NCI-H2081 treated with DMSO at 0.1 percent for 48 hours (cell line): ENCODE measurements at regions not wholly inside any gene's neighbourhood (a gene's known extent, or its start where the extent isn't known, plus 50 kb on each side); places are given as distances from the start of the nearest gene placed in this dataset.

Source experiments
- DNase-seq: peaks from one replicate; lab custom pipeline; 2025; lab: John Stamatoyannopoulos, UW

DNA sequence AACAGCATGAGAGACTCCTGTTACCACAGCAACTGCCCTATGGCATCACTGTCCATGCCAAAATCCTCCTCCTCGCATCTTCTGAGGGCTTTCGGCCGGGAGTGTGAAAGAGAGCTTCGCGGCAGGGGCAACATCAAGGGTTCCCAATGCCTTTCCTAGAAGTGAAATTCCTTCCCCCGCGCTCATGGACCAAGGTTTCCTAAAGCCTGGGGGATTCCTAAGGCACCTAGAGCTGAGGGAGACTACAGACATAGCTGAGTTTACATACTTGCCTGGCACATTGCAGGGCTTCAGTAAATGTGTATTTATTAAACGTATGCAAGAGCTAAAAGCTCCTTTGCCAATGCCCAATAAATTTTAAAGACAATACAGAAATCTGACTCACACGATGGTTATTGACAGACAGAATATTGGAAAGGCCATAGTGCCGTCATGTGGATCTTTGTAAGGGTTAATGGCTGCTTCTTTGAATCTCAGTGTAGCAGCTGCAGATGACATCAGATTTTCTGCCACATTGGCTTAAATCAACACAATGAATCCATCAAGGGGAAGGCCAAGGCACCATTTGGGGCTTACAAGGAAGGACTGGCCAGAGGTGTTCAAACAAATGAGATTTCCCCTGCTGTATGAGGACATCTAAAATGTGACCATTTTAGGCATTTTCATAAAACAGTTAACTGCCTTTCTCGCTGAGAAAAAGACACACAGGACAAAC lies 281.2 kb upstream of the JARID2 start:
- DNase-seq, result no peak

DNA sequence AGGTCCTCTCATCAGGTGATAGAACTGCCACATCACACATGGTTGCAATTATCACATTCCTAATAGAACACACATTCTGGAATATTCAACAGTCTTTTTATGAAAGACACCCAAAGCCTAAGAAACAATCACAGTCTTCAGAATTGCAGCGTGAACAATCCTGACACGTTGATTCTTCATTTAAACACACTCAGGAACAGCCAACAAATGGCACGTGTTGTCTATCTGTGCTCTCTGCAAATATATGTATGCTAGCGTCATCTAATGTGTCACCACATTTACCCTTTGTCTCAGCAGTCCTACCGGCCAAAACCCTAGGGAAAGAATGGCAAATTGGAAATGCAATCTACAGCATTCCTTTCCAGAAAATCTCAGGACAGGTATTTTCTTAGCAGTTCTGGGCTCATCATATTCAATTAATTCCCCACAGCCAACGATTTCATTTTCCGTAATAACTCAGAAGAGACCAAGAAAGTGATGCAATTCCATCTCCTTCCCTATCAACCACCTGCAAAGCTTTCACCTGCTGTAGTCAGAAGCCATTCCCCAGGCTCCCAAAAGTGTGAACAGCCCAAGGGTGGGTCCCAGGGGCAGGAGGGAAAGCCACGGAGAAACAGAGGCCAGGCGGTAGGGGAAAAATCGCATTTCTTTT lies 280.3 kb upstream of the JARID2 start:
- DNase-seq, result no peak

DNA sequence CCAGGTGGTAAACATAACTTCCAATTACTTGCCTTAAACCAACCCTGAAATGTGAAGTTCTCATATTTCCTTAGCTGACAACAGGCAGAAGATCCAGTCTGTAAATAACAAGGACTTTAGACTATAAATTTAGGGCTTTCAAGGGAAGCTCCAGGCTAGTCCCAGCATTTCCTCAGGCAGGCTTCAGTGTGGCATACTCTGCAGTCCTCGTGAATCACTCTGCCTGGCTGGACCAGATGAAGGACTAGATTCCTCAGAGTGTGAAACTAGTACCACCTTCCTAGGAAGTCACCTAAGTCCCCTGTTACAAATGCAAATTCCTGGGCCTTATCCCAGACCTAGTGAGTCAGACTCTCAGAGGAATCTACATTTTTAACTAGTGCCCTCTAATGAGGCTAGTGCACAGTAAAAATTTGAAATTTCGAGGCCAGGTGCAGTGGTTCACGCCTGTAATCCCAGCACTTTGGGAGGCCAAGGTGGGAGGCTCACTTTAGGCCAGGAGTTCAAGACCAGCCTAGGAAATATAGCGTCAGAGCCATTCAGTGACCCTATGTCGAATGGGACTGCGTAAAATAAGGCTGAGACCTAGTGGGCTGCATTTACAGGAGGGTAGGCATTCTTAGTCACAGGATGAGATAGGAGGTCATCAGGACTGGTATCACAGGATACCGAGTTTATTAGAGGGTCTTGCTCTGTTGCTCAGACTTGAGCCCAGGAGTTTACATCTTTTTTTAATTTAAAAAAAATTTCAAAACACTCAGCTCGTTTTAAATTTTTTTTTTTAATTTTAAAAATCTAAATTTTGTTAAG lies 279.6 kb upstream of the JARID2 start:
- no peak for DNase-seq

DNA sequence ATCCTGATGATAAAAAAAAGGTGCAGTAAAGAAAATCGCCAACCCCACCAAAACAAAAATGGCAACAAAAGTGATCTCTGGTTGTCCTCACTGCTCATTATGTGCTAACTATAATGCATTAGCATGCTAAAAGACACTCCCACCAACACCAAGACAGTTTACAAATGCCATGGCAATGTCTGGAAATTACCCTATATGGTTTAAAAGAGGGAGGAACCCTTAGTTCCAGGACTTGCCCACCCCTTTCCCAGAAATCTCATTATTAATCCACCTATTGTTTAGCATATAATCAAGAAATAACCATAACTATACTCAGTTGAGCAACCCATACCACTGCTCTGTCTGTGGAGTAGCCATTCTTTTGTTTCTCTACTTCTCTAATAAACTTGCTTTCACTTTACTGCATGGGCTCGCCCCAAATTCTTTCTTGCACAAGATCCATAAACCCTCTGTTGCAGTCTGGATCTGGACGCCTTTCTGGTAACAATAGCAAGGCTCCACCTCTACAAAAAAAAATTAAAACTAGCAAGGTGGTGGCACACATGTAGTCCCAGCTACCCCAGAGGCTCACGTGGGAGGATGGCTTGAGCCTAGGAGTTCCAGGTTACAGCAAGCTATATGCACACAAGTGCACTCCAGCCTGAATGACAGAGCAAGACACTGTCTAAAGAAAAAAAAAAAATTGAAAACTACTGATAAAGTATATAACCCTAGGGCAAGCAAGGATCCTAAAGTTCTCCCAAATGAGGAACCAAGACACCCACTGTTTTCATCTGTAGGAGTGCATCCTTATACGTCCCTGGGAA lies 278.8 kb upstream of the JARID2 start:
- DNase-seq, result no peak

DNA sequence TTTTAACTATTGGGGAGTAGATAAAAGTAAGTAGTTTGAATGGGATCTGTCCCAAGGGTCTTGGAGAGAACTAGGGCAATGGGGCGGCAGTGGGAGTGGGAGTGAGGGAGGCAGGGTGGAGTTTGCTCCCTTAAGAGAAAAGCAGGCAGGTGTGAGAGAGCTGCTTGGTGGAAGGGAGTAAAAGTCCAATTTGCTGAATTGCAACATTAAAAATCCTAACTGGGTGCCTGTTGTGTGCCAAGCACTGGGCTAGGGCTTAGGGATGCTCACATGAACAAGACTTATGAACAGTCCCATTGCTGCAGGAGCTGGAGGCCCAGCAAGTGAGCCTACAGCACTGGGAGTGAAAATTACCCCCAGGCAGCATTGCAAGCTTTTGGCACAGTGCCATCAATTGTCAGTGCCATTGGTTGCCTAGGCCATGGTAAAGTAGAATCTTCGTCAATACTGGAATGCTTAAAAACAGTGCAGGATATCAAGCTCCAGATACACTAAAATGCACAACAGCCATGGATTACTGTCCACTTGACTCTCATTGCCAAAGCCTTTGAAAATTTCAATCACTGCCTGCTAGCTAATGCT lies 277.7 kb upstream of the JARID2 start:
- DNase-seq, result no peak

DNA sequence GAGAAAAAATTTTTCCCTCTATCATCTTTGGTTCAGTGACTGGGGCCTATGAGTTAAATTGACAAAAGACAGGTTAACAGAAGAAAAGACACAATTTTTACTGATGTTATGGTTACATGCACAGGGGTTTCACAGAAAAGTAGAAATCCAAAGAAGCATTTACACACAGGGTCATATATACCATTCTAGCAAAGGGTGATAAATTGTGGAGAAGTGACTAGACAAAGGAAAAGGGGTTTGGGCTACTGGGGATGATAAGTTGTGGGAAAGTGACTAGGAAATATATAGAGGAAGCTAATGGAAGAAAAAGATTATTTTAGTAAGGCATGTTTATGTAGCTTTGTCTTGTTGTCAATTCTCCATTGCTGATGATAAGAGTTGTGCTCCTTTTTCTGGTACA lies 276.7 kb upstream of the JARID2 start:
- DNase-seq, result no peak

DNA sequence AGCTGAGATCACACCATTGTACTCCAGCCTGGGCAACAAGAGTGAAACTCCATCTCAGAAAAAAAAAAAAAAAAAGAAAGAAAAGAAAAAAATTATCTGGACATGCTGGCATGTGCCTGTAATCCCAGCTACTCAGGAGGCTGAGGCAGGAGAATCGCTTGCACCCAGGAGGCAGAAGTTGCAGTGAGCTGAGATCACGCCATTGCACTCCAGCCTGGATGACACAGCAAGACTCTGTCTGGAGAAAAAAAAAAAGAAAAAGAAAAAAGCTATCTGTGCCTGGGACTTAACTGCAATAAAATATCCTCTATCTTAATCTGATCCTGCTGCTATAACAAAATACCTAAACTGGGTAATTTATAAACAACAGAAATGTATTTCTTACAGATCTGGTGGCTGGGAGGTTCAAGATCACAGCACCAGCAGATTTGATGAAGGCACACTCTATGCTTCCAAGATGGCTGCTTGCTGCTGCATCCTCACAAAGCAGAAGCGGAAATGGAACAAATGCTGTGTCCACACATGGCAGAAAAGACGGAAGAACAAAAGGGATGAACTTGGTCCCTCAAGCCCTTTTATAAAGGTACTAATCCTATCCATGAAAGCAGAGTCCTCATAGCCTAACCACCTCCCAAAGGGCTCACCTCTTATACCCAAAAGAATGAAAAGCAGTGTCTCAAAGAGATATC lies 273.3 kb upstream of the JARID2 start:
- DNase-seq, result no peak

DNA sequence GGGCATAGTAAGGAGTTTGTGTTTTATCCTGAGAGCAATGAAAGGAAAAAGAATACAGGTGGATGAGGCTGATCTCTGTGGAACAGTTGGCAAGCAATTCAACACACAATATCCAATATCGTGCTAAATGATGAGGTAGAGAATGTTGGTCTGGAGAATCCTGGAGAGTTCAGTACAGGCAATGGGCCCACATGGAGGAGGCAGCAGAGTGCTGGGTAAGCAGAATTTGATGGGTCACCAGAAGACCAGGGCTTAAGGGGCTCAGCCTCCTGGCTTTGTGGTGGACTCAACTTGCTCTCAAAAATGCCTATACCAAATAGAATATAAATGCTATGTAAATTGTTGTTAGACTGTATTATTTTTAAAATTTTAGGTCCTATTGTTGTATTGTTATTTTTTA lies 271.5 kb upstream of the JARID2 start:
- DNase-seq, result no peak

DNA sequence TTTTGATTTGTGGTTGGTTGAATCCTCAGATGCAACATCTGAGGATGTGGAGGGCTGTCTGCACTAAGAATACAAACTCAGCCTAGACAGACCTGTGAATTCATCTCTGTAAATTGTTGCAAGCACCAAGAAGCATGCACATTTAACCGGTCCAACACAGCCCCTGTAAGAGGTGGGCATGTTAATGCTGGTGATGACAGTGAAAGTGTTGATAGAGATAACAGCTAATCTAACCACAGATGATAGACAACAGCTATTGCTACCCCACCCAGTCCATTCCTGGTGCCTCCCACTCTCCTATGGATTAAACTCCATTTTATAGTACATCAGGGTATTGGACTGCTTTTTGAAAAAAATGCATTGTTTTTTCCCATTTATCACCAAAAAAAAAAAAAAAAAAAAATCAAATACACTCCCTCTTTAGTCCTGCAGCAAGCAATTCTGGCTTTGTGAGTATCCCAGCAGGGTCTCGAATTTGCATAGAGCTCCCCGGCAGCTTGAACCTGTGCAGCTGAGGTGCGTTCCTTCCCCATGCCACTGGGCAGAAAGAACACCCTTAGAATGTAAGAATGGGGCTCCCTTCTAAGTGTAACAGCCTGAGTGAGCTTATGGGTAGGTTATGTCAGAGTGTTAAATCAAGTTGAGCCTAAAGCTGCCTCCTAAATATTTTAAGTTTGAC lies 270.9 kb upstream of the JARID2 start:
- no peak for DNase-seq

DNA sequence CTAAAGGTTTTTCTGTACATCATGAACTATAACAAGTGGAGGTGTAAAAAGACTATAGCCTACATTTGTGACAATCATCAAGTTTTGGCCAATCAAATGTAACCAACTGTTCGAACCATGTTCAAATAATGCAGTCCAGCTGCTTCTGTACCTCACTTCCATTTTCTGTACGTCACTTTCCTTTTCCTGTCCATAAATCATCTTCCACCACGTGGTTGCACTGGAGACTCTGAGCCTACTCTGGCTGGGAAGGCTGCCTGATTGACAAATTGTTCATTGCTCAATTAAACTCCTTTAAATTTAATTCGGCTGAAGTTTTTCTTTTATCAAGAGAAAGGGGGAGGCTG lies 270.4 kb upstream of the JARID2 start:
- DNase-seq, result no peak

DNA sequence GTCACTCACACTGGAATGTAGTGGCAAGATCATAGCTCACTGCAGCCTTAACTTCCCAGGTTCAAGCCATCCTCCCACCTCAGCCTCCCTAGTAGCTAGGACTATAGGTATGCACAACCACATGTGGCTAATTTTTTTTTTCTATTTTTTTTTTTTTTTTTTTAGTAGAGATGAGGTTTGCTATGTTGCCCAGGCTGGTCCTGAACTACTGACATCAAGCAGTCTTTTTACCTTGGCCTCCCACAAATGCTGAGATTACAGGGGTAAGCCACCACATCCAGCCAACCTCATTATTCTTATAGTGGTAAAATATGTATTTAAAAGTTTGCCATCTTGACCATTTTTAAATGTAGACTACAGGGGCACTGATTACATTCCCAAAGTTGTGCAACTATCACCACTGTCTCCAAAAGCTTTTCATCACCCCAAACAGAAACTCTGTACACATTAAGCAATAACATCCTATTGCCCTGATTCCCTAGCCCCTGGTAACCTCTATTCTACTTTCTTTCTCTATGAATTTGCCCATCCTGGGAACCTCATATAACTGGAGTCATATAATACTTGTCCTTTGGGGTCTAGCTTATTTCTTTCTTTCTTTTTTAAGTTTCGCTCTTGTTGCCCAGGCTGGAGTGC lies 268.0 kb upstream of the JARID2 start:
- no peak for DNase-seq

DNA sequence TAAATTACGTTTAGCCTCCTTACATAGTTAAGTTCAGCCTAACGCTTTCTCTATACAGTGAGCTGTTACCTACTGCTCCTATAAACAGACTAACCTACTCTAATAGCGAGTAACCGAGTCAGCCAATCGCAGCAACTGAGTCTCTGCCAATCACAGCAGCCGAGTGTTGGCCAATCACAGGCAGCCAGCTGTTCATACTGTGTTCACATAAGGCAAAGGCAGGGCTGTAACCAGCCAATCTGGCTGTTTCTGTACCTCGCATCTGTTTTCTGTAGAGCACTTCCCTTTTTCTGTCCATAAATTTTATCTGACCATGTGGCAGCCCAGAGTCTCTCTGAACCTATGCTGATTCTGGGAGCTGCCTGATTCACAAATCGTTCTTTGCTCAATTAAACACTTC lies 263.9 kb upstream of the JARID2 start:
- DNase-seq, result no peak

DNA sequence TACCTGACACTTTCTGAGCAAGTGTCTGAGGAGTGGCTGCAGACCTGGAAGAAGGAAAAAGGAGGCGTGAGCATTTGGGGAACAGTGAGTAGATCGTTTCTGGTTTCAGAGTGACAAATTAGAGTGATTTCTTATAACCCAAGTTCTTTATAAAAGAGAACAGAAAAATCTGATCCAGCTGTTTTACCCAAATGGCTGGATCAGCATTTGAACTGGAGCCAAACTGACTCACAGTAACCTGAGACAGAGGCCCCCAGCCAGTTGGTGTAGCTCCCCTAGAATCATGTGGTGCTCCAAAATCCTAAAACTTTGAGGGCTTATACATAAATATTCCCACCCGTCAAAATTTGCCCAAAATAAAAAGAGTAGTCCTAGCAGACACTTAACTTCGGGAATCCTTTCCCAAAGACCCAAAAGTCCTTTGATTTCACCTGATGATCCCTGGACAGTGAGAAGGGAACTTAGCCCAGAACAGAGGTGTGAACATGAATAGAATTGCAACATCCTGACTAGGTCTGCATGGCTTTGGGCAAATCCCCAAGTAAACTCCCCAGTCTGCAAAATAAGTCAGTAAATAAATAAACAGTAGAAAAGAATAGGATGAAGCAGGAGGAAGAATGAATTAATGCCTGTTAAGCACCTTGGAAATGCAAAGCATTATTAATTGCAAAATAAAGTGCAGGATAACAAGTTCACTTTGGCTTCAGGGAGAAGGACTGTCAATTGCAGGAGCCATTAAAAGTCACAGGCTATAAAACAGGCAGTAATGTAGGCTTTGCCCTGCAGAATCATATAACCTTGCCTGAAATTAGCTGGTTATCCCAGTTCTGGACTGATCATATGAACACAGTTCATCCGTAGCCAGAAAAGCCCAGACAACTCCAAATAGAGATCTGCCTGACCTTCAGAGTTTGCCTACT lies 262.0 kb upstream of the JARID2 start:
- DNase-seq, result no peak

DNA sequence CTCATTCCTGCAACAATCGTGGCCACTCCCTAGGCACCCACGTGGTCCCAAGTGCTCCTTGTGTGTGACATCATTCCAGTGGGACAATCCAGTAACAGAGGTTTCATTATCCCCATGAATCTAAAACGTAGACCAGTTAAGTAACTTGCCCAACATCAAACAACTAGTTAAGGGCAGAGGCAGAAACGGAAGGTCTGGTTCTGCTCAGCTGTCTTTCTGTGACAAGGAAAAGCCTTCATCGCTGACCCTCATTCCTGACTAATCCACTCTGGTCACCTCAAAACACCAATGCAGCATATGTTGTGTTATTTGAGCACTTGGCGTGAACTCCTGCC lies 261.4 kb upstream of the JARID2 start:
- DNase-seq, result no peak

DNA sequence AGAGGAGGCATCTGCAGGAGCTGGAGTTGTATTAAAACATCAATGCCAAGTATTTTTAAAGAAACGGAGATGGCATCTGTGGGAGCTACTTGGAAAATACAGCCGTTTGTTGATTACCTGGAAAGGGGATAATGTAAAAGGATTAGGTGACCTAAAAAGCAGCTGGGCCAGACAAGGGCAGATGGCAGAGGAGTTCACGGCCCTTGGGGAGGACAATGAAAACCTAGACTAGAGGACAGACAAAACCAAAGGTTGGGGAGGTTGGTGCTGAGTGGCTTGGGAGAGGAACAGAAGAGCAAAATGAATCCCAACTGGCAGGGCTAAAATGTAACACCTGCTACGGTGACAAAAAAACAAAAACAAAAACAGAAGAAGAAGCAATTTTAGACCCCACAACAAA lies 260.5 kb upstream of the JARID2 start:
- no peak for DNase-seq

DNA sequence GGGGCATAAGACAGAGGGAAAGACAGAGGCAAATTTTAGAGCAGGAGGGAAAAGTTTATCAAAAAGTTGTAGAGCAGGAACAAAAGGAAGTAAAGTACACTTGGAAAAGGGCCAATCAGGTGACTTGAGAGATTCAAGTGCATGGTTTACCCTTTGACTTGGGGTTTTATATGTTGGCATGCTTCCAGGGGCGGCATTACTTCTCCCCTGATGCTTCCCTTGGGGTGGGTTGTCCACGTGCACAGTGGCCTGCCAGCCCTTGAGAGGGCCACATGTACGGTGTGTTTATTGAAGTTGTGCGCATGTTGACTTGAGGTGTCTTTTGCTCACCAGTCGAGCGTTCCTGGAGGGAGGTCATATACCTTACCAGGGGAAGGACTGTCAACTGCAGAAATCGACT lies 259.5 kb upstream of the JARID2 start:
- no peak for DNase-seq

DNA sequence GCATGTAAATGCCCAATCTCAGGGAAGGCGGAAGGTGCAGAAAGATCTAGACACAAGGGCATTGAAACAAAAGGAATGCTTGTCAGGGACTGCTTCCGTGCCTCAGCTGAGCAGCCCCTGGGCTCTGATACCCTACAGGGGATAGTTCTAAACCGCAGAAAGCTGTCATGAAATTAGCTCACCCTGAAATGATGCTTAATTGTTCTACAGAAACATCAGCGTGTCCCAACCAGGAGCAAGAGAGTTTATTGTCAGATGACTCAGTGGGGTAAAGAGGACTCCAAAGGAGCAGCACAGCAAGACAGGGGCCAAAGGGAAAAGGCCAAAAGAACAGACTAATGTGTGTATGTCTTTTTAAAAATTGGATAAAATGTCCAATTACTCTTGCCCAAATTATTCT lies 258.4 kb upstream of the JARID2 start:
- no peak for DNase-seq

DNA sequence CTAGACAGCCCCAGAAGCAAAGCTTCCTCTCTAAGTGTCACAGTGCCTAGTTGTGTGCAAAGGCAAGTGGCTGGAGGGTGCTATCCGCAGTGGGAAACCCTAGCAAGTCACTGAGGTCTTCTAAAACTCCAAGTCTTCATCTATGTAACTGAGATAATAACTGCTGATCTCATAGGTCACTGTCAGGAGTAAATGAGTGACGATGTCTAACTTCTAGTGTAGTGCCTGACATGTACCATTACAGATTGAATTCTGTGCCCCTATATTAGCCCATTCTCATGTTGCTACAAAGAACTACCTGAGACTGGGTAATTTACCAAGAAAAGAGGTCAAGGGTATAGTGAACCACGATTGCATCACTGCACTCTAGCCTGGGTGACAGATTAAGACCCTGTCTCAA lies 253.5 kb upstream of the JARID2 start:
- no peak for DNase-seq

DNA sequence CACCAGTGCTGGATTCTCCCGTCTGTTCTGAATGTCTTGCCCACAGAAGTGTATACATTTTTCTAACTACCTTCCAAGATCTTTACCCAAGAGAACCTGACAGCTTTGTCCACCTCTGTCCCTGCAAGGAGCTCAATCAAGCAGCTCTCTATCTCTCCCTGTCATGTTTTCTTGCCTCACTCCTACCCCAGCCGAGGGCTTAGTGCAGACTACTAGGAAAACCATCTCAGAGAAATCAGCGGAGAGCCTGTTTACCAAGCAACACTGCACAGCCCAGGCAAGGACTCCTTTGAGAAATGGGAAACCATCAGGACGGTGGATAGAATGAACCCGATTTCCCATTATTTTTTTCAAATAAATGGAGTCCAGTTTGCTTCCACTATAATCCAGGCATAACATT lies 250.7 kb upstream of the JARID2 start:
- no peak for DNase-seq
